HG03469 (cell line): ENCODE measurements at regions not wholly inside any gene's neighbourhood (a gene's known extent, or its start where the extent isn't known, plus 50 kb on each side); places are given as distances from the start of the nearest gene placed in this dataset.

Experiments
- ATAC-seq: cut with Tn5 transposase; IDR thresholded peaks from one replicate; pipeline ENCODE4 v1.9.1; 2021; ENCODE audit warnings: mild to moderate bottlenecking, moderate library complexity, moderate number of reproducible peaks; ENCODE audit not compliant: unreplicated experiment

DNA sequence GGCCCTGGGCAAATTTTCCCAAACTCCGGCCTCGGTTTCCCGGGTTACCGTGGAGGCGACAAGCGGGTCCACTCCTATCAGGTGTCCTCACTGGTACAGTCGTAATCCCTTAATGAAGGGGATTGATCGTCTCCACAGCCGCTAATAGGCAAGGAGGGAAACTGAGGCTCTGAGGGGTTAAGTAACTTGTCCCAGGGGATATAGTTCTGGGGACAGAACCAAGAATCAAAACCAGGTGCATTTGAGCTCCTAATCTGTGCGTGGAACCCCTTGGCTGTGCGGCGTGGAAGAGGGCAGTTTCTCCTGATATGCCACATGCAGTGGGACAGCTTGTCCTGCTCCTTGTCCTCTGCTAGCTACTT, 157.2 kb downstream of the CYRIA start:
- no peak for ATAC-seq

DNA sequence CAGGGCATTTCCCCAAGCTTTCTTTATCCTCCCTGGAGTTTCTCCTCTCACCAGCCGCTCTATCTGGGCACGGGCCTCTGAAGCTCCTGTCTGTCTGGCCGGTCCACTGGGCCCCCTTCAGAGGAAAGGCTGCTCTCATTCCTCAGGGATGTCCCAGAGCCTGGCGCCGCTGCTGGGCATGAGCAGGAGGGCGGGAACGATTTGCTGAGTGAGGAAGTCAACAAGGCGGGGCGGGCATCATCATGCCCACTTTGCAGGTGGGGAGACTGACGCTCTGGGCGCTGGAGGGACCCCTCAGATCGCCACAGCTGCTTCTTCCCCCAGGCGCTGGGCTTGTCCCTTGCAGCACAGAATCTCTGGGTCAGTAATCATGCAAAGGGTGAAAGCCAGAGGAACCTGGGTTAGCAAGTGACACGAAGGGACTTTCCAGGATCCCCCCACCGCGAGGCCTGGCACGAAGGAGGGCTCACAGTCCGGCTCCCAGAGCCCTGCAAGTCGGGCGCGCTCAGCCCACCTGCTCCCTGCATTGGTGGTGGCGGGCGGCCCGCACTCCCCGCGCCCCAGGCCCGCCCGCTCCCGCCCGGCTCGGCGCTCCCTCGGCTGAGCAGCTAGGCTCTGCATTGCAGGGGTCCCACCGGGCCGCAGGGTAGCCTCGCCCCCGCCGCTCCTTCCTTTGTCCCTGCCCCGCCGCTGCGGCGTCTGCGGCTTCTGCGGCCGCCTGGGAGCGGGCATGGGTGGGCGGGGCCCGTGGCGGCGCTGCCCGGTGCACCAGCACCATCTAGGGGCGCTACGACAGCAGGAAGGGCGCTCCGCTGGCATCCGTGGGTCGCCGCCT, 157.8 kb downstream of the CYRIA start:
- ATAC-seq = no peak

DNA sequence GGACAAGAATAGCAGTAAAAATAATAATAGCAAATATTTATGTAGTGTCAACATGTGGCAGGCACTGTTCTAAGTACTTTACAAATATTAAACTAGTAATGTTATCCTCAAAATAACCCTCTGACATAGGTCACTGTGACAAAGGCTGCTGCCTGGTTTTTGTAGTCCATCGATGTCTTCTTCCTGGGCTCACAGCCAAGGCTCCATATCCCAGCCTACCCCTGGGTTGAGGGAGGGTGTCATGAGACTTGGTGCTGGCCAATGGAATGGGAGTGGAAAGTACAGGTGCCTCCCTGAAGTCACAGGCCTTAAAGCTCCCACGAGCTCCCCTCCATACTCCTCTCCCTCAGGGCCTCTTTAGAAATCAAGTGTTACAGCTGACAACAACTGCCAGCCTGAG, 159.3 kb downstream of the CYRIA start:
- no peak for ATAC-seq

DNA sequence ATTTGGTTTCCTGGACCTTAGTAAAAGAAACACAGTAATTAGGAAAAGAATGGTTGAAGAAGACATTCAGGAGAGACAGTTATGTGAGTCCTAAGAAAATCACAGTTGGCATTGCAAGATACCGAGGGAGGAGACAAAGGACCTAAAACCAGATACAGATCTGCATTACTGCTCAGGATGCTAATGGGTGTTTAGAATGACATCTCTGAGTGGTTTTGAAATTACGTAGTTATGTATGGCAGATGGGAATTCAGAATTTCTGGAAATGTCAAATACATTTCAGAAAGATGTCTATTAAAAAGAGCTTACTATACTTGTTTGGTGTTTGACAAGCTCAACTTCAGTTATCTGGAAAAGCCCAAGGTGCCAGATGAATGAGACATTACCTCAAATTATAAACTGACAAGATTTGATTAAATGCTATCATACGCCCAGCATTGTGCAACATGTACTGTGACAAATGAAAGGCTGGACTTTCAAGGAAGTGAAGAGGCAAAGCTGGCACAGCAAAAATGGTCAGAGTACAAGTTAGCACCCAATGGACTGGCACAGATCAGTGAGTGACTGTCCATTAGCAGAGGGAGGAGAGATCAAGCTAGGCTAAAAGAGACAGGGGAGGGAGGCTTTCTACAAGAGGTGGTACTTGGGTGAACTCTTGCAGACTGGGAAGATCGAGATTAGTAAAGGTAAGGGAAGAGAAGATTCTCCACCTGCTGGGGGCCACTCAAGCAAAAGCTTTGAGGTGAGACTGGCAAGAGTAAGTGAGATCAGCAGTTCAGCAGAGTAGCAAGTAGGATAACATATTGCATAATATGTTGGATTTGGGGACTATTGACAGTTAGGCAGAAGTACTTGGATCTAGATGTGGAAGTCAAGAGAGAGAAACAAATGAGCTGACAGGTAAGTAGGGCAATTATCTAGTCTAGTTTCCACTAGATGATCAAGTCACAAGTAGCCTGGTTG, 168.9 kb downstream of the CYRIA start:
- no peak for ATAC-seq

DNA sequence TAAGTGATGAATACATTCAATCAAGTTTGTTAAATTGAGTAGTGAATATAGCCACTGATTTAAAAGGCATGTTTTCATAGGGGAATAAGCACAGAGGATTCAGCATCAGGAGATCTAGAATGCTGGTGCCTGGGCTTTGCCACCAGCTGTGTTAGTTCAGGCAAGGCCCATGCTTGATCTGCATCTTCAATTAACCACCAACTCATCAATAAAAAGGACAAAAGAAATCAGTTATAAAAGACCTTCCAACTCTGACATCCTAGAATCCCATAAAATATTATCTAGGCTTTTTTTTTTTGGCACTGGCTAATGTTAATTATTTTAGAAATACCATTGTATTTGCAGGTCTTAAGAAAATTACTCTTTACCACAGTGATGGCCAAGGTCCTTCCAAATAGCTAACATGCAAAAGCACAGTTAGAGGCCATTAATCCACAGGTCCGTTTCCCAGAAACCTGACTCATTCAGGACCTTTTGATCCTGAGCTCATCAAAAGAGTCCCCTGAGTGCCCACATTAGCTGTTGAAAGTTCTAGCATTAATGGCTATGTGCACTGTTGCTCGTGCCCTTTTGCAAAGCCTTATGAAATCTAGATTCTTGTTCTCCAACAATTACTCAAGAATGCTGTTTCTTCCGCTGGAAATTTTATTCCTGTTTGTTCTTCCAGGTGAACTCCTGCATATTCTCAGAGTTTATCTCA, 170.0 kb downstream of the CYRIA start:
- ATAC-seq = no peak

DNA sequence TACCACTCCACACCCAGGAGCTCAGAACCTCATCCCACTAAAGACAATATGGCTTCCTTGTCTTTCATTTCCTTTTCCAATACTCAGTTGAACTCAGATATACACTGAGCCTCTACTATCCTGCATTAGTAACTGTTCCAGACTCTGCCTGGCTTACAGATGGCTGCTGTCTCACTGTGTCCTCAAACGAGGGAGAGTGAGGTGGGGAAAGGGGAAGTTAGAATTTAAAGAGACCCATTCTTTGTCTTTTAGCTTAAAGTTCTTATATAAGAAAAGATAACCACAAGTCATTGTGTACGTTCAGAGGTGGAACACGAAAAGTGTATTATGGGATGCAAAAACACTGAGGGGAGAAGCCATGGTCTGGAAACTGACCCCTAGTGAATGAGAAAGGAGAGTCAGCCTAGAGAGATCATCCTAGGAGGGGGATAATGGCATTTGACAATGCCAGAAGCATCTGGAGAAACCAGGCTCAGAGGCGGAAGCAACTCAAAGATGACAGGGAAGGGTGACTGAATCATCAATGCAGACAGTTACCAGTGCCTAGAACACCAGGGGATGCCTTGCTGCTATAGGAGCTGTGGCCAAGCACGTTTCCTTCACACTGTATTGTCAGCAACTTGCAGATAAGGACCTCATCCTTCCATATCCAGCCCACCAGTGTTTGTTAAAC, 170.7 kb downstream of the CYRIA start:
- ATAC-seq = no peak

DNA sequence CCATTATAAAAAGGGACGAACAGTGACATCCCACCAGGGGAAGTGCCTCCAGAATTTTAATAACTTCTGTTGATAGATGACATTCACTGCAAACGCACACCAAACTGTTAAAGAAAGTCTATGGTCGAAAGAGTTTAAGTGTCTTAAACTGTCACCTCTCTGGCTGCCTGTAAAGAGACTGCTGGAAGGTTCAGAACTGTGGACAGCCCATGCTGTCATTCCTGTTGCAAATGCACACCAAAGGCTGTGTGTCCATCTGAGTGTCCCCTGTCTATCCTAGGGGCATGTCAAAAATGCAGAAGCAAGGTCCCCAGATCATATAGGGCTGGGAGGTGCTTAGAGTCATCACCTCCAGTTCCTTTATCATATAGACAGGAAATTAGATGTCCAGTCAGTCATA, 171.8 kb downstream of the CYRIA start:
- ATAC-seq = no peak

DNA sequence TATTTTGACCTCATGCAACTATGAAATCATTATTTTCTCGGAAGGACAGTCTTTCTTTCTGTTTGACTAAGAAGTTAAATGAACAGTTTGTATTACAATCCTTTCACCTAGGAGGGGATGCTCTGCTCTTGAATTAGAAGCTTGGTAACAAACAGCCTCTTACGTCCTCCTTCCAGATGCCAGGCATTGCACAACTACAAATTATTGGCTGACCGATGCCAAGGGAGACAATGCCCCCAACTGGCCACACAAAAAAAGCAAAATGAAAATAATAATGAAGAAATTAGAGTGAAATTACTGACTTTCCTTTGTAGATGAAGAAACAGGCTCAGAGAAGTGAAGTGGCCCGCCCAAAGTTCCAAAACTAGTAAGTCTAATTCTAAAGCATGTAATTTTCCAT, 177.9 kb downstream of the CYRIA start:
- ATAC-seq = no peak

DNA sequence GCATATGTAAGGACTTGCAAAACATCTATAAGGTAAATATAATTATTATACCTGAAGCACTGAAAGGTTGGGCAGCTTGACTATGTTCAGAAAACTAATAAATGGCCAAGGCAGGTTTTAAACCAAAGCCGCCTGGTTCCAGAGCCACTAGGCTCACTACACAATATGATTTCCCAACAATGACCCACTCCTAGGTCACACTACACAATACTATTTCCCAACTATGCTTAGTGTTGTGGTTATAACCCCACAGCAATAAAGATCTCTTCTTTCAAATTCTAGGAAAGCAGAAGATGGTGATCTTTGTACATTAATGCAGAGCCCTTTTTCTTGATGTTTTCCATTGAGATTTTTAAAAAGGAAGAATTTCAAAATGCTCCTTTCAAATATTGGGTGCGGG, 180.4 kb downstream of the CYRIA start:
- ATAC-seq = no peak

DNA sequence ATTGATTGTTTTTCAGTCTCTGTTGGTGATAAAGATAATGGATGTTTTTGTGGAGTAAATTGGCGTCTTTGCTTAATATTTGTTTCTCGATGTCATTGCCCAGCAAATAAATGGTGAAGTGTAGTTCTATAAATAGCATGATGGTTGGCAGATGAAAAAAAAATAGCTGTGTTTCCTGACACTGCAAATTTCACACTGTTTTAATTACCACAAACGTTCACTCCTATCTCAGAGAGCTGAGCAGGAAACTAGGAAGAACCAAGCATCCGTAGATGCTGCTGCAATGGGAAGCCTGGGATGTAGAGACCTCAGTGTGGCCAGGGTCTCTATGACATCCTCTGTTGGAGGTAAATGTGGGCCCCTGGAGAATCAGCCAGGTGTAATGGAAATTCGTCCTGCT, 183.2 kb downstream of the CYRIA start:
- ATAC-seq = no peak

DNA sequence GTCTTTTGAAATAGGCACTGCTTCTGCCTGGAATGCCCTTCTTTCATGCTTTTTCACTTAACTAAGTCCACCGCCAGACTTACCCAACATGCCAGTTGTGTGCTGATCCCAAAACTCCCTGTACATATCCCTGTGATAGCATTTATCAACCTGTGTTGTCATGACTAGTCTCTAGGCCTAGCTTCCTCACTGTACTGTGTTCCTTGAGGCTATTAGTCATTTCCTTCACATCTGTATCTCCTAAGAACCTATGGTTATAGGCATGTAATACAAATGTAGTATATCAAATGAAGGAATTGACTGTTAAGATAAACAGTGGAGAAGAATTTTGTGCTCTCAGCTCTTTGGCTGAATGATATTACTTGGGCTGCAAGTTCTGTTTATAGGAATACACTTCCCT, 184.3 kb downstream of the CYRIA start:
- ATAC-seq = no peak

DNA sequence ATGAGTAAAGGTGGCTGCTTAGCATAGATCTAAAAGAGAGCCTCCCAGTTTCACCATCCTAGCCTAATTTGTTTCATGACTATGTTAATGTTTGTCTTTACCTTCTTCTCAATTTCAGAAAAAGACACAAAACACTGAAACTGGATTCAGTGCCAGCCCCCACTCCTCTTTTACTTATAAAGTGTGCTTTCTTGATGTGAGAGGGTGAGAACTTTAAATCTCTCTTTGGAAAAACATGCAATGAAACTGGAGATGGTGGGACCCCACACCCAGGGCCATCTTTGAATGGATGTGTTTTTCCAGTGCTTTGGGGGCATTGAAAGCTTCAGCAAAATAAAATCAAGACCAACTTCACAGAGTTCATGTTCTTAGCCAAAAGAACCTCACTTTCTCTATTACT, 185.9 kb downstream of the CYRIA start:
- ATAC-seq = no peak

DNA sequence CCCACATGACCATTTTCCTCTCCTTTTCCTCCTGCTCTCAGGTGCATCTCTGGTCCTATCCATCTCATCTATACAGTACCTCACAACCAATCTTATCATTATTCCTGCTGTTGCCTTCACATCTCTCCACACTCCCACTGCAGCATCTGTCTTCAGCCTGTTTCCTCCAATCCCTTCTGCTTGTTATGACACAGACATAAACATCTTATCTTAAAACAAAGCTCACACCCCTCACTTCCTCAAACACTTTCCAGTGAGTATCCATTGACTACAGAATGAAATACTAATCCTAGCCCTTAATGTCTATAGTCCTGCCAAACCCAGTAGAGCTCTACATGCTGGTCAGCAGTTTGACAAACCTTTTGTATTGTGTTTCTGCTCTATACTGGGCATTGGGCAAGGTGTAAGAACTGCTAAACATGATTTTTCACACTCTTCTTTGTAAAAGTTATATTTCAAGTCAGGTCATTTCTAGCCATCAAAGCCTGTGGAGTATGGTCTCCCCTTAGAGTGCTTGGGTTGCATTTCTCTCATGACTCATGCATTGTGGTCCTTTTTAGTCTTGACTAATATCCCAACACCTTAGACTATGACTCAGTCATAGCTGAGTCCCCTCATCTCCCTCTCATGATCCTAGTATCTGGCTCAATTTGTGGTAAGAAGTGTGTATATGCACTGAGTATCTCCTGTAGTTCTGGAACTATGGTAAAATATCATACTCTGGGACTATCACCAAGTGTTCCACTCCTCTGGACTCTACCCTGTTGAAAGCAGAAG, 187.0 kb downstream of the CYRIA start:
- ATAC-seq = no peak

DNA sequence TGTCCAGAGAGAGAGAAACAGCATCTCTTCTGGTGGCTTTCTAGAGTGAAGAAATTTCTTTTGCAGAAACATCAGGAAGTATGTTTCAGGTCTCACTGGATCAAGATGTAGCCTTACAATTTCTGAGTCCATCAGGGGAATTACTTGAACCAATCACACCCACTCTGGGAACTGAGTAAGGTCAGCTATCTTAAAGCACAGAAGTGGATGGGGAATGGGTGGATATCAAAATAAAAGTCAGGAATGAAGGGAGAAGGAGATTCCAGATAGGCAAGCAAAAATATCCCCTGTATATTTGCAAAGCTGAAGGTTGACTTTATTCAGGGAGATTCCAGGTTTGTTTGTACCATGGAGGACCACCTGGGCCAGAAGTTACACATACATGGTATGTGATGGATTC, 188.0 kb downstream of the CYRIA start:
- no peak for ATAC-seq

DNA sequence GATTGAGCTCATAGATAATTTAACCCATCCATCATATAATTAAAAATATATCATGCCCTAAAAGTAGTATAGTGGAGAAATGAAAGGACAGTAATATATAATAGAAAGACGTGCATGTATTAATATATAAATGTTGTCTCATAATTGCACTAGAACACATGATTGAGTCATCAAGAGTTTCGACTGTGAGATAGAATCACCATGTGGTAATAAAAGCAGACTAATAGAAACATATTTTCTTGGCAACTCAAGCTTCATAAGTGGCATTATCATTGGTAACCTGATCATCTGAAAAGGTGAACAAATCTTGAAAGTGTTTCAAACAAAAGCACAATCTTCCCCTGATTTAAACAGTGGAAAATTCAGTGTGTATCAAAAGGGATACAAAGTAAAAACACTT, 188.8 kb downstream of the CYRIA start:
- no peak for ATAC-seq

DNA sequence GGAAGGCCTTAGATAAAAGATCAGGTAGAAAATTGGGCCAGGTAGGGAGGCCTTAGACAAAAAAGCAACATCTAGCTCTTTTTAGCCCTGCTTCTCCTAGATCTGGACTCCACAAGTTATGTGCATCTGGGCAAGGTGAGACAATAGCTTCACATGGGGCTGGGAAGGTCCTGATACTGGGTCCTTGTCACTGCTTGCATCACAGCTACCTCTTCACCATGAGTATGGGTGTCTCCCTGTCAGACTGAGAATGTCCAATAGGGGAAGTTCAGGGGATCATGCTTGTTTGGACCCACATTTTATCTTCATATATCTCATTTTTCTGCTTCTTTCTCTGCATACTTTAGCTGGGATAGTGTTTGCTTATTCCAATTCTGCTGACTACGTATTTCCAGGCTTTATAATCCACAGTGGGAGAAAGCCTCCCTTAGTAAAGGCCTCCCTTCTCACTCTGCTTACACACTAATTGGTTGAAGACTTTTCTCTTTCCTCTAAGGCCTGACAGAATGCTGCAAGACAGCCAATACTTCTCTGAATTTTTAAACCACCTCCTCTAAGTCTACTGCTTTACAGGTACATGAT, 189.6 kb downstream of the CYRIA start:
- no peak for ATAC-seq

DNA sequence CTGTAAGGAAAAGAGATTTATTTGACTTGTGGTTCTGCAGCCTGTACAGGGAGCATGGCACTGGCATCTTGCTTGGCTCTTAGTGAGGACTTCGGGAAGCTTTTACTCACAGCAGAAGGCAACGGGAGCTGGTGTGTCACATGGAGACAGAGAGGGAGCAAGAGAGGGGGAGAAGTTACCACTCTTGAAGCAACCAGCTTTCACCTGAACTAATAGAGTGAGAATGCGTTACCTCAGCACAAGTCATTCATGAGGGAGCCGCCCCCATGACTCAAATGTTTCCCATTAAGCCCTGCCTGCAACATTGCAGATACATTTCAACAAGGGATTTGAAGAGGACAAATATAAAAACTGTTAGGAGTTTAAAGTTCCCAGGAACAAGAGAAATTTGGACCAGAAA, 190.0 kb downstream of the CYRIA start:
- ATAC-seq = no peak

DNA sequence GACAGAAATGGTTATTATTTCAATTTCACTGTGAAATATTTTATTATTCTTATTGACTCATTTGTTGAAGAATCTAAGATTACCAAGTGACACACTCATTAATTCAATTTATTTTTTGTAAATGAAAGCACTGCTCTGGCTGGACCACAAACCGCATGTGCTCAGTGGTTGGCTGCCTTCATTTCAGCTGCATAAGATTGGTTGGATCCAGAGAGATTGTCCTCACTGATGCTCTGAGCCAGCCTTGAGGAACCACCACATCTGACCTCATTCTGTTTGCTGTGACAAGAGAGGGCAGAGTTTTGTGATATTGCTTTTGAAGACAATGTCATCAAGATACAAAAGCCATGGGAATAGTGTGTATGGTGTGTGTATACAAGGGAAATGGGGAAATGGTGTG, 192.1 kb downstream of the CYRIA start:
- no peak for ATAC-seq

DNA sequence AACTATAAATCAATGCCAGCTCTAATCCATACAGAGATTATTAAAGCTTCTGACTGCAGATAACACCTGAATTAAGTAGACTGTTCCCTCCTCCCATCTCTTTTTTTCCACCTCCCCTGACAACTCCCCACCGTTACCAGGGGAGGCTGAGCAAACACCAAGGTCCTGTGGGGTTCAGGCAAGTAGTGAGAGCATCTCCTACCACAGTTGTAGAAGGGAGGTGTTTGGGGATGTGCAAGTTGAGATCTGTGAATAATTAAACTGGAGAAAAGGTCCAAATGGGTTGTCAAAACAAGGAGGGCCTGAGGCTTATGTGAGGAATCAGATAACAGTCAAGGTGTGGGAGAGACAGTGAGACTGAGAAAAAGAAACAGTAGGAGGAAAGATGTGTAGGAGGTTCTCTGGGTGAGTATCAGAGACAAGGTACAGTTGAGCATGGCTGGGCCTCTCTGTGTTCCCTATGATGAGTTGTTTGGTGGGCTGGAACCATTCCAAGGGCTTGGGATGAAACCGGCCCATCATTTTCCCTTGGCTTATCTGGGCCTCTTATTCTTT, 194.6 kb downstream of the CYRIA start:
- no peak for ATAC-seq

DNA sequence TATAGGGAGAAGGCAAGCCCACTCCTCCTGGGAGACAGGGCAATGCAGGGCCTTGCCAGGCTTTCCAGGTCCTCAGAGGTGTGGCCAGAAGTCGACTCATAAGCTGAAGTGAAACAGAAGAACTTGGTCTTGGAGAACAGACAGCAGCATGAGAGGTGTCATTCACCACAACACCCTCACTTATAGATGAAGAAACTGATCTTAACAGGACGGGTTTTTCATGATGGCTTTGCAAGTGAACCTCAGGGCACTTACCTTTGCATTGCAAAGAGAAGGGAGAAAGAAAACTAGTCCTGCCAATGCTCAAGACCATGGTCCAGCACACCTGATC, 198.8 kb downstream of the CYRIA start:
- no peak for ATAC-seq
